ENCODE measurements at regions not wholly inside any gene's neighbourhood (a gene's known extent, or its start where the extent isn't known, plus 50 kb on each side); places are given as distances from the start of the nearest gene placed in this dataset.

DNA sequence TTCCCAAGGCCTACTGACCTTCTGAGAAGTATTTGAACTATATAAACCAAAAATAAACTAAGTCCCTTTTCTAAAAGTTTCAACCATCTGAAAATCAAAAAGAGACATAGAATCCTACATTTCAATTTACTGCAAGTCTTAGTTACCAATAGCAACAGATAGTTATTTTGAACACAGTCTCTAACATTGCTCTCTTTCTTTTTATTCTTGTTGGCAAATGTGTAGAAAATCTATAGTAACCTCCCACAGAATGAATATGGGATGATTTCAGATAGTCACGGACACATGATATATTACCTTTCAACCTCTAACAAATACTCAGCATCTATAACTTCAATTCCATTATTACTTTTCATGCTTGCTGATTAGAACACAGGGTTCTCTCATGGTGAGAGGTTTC is 68.9 kb upstream of the RAB3GAP2 start:
- ATAC-seq (no peak), DNase-seq (ENCODE audit: low read depth, low spot score) (no peak)
- intact Hi-C loops (cut with micrococcal nuclease; ENCODE audit: unreplicated experiment) (no loop called here), in situ Hi-C loops (cut with HindIII; ENCODE audit: low pct_unique_long_range_greater_than_20kb, low sequenced_read_pairs) (no loop called here)
- H3K4me1 ChIP-seq (ENCODE audit: control insufficient read depth, insufficient read depth, low read length), result no peaks in the 10 kb centered on the region
- no peaks in the 10 kb centered on the region for H3K36me3 ChIP-seq (ENCODE audit: control insufficient read depth, insufficient read depth, low read length)
- no peaks in the 10 kb centered on the region for H3K27me3 ChIP-seq (ENCODE audit: control insufficient read depth, insufficient read depth, low read length)
- ChIA-PET CTCF (no interaction called here), POLR2A (no interaction called here)
- H3K9me3 ChIP-seq (ENCODE audit: control insufficient read depth, insufficient read depth, low read depth, low read length), result no peaks in the 10 kb centered on the region
- TF ChIP-seq, protein P1, sequence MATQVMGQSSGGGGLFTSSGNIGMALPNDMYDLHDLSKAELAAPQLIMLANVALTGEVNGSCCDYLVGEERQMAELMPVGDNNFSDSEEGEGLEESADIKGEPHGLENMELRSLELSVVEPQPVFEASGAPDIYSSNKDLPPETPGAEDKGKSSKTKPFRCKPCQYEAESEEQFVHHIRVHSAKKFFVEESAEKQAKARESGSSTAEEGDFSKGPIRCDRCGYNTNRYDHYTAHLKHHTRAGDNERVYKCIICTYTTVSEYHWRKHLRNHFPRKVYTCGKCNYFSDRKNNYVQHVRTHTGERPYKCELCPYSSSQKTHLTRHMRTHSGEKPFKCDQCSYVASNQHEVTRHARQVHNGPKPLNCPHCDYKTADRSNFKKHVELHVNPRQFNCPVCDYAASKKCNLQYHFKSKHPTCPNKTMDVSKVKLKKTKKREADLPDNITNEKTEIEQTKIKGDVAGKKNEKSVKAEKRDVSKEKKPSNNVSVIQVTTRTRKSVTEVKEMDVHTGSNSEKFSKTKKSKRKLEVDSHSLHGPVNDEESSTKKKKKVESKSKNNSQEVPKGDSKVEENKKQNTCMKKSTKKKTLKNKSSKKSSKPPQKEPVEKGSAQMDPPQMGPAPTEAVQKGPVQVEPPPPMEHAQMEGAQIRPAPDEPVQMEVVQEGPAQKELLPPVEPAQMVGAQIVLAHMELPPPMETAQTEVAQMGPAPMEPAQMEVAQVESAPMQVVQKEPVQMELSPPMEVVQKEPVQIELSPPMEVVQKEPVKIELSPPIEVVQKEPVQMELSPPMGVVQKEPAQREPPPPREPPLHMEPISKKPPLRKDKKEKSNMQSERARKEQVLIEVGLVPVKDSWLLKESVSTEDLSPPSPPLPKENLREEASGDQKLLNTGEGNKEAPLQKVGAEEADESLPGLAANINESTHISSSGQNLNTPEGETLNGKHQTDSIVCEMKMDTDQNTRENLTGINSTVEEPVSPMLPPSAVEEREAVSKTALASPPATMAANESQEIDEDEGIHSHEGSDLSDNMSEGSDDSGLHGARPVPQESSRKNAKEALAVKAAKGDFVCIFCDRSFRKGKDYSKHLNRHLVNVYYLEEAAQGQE (IDR thresholded peaks at IDR 0.05; ENCODE audit: insufficient read depth in 1 of 2, low read depth in 2 of 2, low read length in 1 of 2), result no peak
- no peak for TF ChIP-seq TCF7L2 (IDR thresholded peaks at IDR 0.05; ENCODE audit: low read depth, low read length)
- TF ChIP-seq POLR2AphosphoS5 (IDR thresholded peaks at IDR 0.05; ENCODE audit: low read depth, low read length), result no peak
- TF ChIP-seq, protein P2, sequence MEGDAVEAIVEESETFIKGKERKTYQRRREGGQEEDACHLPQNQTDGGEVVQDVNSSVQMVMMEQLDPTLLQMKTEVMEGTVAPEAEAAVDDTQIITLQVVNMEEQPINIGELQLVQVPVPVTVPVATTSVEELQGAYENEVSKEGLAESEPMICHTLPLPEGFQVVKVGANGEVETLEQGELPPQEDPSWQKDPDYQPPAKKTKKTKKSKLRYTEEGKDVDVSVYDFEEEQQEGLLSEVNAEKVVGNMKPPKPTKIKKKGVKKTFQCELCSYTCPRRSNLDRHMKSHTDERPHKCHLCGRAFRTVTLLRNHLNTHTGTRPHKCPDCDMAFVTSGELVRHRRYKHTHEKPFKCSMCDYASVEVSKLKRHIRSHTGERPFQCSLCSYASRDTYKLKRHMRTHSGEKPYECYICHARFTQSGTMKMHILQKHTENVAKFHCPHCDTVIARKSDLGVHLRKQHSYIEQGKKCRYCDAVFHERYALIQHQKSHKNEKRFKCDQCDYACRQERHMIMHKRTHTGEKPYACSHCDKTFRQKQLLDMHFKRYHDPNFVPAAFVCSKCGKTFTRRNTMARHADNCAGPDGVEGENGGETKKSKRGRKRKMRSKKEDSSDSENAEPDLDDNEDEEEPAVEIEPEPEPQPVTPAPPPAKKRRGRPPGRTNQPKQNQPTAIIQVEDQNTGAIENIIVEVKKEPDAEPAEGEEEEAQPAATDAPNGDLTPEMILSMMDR (IDR thresholded peaks at IDR 0.05), result no peak
- TF ChIP-seq SIN3A (IDR thresholded peaks at IDR 0.05; ENCODE audit: borderline replicate concordance, insufficient read depth, low read depth, low read length), result no peak
- no peak overlapping the region for H3K27ac ChIP-seq (ENCODE audit: low read length)
- no TSS peak for BruUV-seq (replicated peaks)
- H3K4me3 ChIP-seq (ENCODE audit: low read depth in 2 of 2, low read length in 2 of 2), result no peak overlapping the region

DNA sequence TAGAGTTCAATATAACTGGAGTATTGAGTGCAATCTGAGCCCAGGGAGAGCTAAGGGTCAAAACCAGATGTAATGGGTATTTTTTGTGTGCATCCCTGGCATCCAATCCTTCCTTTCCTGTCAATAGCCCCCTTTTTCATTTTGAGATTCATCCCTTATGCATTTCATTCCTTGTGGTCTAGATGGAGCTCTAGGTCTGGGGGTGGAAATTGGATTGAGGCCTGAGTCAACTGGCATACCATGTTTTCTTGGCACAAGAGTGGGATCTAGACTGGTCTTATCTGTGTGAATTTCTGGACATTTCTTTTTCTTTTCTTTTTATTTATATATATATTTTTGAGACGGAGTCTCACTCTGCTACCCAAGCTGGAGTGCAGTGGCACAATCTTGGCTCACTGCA is 67.3 kb upstream of the RAB3GAP2 start:
- ATAC-seq (no peak), DNase-seq (ENCODE audit: low read depth, low spot score) (no peak)
- Histone ChIP-seq H3K4me1 (ENCODE audit: control insufficient read depth, insufficient read depth, low read length) (no peaks in the 10 kb centered on the region), H3K4me3 (ENCODE audit: low read depth in 2 of 2, low read length in 2 of 2) (no peak overlapping the region), H3K27ac (ENCODE audit: low read length) (no peak overlapping the region), H3K9me3 (ENCODE audit: control insufficient read depth, insufficient read depth, low read depth, low read length) (no peaks in the 10 kb centered on the region), H3K36me3 (ENCODE audit: control insufficient read depth, insufficient read depth, low read length) (no peaks in the 10 kb centered on the region), H3K27me3 (ENCODE audit: control insufficient read depth, insufficient read depth, low read length) (no peaks in the 10 kb centered on the region; the same call in 1 of the 2 replicates)
- BruUV-seq (replicated peaks), result no TSS peak
- intact Hi-C loops (cut with micrococcal nuclease; ENCODE audit: unreplicated experiment), result no loop called here
- no peak for TF ChIP-seq POLR2AphosphoS5 (IDR thresholded peaks at IDR 0.05; ENCODE audit: low read depth, low read length)
- no peak for TF ChIP-seq TCF7L2 (IDR thresholded peaks at IDR 0.05; ENCODE audit: low read depth, low read length)
- TF ChIP-seq, protein P1 (IDR thresholded peaks at IDR 0.05; ENCODE audit: insufficient read depth in 1 of 2, low read depth in 2 of 2, low read length in 1 of 2), result no peak
- TF ChIP-seq SIN3A (IDR thresholded peaks at IDR 0.05; ENCODE audit: borderline replicate concordance, insufficient read depth, low read depth, low read length), result no peak
- TF ChIP-seq, protein P2 (IDR thresholded peaks at IDR 0.05), result no peak
- CTCF ChIA-PET, result no interaction called here
- POLR2A ChIA-PET, result no interaction called here
- in situ Hi-C loops (cut with HindIII; ENCODE audit: low pct_unique_long_range_greater_than_20kb, low sequenced_read_pairs), result no loop called here
